RWPE1 (cell line): ENCODE measurements at regions not wholly inside any gene's neighbourhood (a gene's known extent, or its start where the extent isn't known, plus 50 kb on each side); places are given as distances from the start of the nearest gene placed in this dataset.
"Not testable (repeated sequence)": the region's sequence is repeated elsewhere in the genome, so short reads cannot be mapped to it uniquely, and the experiment has no call there.

Experiments used
- CTCF ChIA-PET: fragments of 350-600 bp; sonication (Branson Sonifier 250); formaldehyde crosslinking; extraction: SDS; loops from one replicate; lab custom pipeline; 2021; lab: Yijun Ruan, JAX
- POLR2A ChIA-PET: fragments of 400-600 bp; formaldehyde crosslinking; extraction: SDS; loops from one replicate; lab custom pipeline; 2020; ENCODE audit warnings: antibody characterized with exemption; ENCODE audit not compliant: low non-redundant PET; lab: Yijun Ruan, JAX
- DNase-seq: peaks from one replicate; pipeline ENCODE4 v3.0.0; 2012; ENCODE audit warnings: low spot score
- H3K27ac ChIP-seq: fragments of 450-650 bp; 2 replicates; pipeline ENCODE4 v1.5.1; 2017
- CTCF ChIP-seq: fragments of 450-650 bp; conservative IDR thresholded peaks from 2 replicates; pipeline ENCODE4 v1.5.1; 2017; ENCODE audit warnings: low read depth, mild to moderate bottlenecking

GRCh38 chrX:3428792-3429191, 82.3 kb upstream of the MXRA5 start:
- POLR2A ChIA-PET: no interaction called here
- no peak for TF ChIP-seq CTCF
- CTCF ChIA-PET: no interaction called here
- DNase-seq: no peak
- no peak overlapping the region for H3K27ac ChIP-seq

DNA sequence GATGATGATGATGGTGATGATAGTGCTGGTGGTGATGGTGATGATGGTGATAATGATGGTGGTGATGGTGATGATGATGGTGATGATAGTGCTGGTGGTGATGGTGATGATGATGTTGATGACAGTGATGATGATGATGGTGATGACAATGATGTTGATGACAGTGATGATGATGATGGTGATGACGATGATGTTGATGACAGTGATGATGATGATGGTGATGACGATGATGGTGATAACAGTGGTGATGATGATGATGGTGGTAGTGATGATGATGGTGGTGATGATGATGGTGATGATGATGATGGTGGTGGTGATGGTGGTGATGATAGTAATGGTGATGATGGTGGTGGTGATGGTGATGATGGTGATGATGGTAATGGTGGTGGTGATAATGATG, 80.1 kb upstream of the MXRA5 start:
- no peak for DNase-seq
- CTCF ChIA-PET: no interaction called here
- no peak overlapping the region for H3K27ac ChIP-seq
- POLR2A ChIA-PET: no interaction called here
- no peak for TF ChIP-seq CTCF

GRCh38 chrX:3425031-3425430, 78.6 kb upstream of the MXRA5 start:
- ChIA-PET POLR2A (no interaction called here), CTCF (no interaction called here)
- no peak for TF ChIP-seq CTCF
- H3K27ac ChIP-seq: no peak overlapping the region
- no peak for DNase-seq

GRCh38 chrX:3420316-3420715, 73.9 kb upstream of the MXRA5 start:
- DNase-seq: no peak
- CTCF ChIA-PET: interaction anchor here (0.9 kb wide), 1 partner anchor 56 kb away, joined by 3 read pairs; no protein-coding TSS in a partner anchor
- POLR2A ChIA-PET: no interaction called here
- TF ChIP-seq CTCF: no peak
- no peak overlapping the region for H3K27ac ChIP-seq

DNA sequence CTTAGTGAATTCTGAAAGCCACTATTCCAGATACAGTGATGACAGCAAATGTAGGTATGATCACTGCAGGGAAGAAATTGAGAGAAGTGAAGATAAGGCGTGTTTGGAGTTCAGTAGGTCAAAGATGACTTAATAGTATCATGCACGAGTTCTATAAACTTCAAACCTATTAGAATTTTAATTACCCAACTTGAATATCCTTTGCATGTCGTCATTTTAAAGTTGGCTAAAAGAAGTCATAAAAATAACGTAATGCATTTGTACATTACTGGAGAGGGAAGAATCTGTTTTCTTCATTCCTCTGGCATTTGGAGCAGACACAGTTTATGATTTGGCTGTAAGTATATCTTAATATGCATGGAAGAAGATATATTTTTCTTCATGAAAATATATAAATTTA, 68.6 kb upstream of the MXRA5 start:
- DNase-seq: no peak
- CTCF ChIA-PET: no interaction called here
- no peak overlapping the region for H3K27ac ChIP-seq
- POLR2A ChIA-PET: no interaction called here
- TF ChIP-seq CTCF: no peak

DNA sequence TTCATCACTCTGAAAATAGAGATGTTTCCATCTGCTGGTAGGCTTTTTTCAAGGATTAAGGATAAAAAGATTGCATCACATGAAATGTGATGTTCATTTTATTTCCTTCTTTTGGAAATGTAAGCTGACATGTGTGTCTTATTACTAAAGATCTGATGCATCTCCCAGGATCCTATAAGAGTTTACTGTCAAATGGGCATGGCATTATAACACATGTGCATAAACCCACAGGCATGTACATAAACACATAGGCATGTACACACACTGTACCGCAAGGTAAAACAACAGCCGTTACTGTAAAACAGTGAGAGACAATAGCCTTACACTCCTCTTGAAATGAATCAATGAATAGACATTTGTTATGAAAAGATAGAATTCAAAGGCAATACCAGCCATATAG, 65.2 kb upstream of the MXRA5 start:
- POLR2A ChIA-PET: not testable (repeated sequence)

GRCh38 chrX:3409936-3410335, 63.5 kb upstream of the MXRA5 start:
- H3K27ac ChIP-seq, DNase-seq, POLR2A ChIA-PET, CTCF ChIA-PET: not testable (repeated sequence)

More for the DNA sequence above, 65.2 kb upstream of the MXRA5 start:
- CTCF ChIA-PET, DNase-seq, H3K27ac ChIP-seq: not testable (repeated sequence)

GRCh38 chrX:3407781-3408180, 61.3 kb upstream of the MXRA5 start:
- ChIA-PET POLR2A (no interaction called here), CTCF (no interaction called here)
- DNase-seq: no peak
- H3K27ac ChIP-seq: no peak overlapping the region
- no peak for TF ChIP-seq CTCF
